ENCODE measurements at regions not wholly inside any gene's neighbourhood (a gene's known extent, or its start where the extent isn't known, plus 50 kb on each side); places are given as distances from the start of the nearest gene placed in this dataset.

GRCh38 chr21:35298757-35299156 lies 249.7 kb upstream of the RUNX1 start:
- TF ChIP-seq CTCF (IDR thresholded peaks at IDR 0.05 in 4 of 5, conservative IDR thresholded peaks at IDR 0.05 in 1 of 5) (no peak), POLR2A (IDR thresholded peaks at IDR 0.05) (no peak)
